Skeletal muscle satellite cell (primary cell): ENCODE measurements at regions not wholly inside any gene's neighbourhood (a gene's known extent, or its start where the extent isn't known, plus 50 kb on each side); places are given as distances from the start of the nearest gene placed in this dataset.

Experiments used
- H3K27me3 ChIP-seq: 2 replicates; pipeline ENCODE4 v1.7.0; 2013; ENCODE audit warnings: low read length; ENCODE audit not compliant: control insufficient read depth, insufficient read depth
- H3K36me3 ChIP-seq: 2 replicates; pipeline ENCODE4 v1.7.0; 2013; ENCODE audit warnings: mild to moderate bottlenecking, control low read depth, low read length; ENCODE audit not compliant: insufficient read depth
- H3K4me1 ChIP-seq: 2 replicates; pipeline ENCODE4 v1.7.0; 2013; ENCODE audit warnings: low read length; ENCODE audit not compliant: control insufficient read depth, insufficient read depth
- H3K4me2 ChIP-seq: 2 replicates; pipeline ENCODE4 v1.7.0; 2013; ENCODE audit warnings: mild to moderate bottlenecking, low read length
- H3K4me3 ChIP-seq: 2 replicates; pipeline ENCODE4 v1.7.0; 2013; ENCODE audit warnings: low read length
- H3K9ac ChIP-seq: 2 replicates; pipeline ENCODE4 v1.7.0; 2013; ENCODE audit warnings: mild to moderate bottlenecking, low read depth, low read length, moderate library complexity
- H3K9me3 ChIP-seq: replicated peaks from 2 replicates; pipeline ENCODE4 v1.7.0; 2013; ENCODE audit warnings: mild to moderate bottlenecking, control low read depth, low read length

- H3K27me3 ChIP-seq = no peaks in the 10 kb centered on the region
- no peaks in the 10 kb centered on the region for H3K36me3 ChIP-seq
- H3K9ac ChIP-seq = no peak overlapping the region
- H3K4me1 ChIP-seq = peaks cover 12% of the 10 kb centered on the region
- no peaks in the 10 kb centered on the region for H3K9me3 ChIP-seq
- H3K4me3 ChIP-seq = no peak overlapping the region
- H3K4me2 ChIP-seq = no peak overlapping the region
Measured at GRCh38 chr6:98687752-98688151, 146.6 kb upstream of the POU3F2 start.

GRCh38 chr6:98695091-98695801 is 139.1 kb upstream of the POU3F2 start:
- Histone ChIP-seq H3K27me3 (no peaks in the 10 kb centered on the region), H3K36me3 (no peaks in the 10 kb centered on the region), H3K4me1 (no peaks in the 10 kb centered on the region), H3K4me3 (no peak overlapping the region), H3K9me3 (no peaks in the 10 kb centered on the region), H3K4me2 (no peak overlapping the region), H3K9ac (no peak overlapping the region)

- Histone ChIP-seq H3K9me3 (no peaks in the 10 kb centered on the region), H3K4me1 (no peaks in the 10 kb centered on the region), H3K9ac (no peak overlapping the region), H3K4me3 (no peak overlapping the region), H3K36me3 (no peaks in the 10 kb centered on the region), H3K4me2 (no peak overlapping the region), H3K27me3 (peaks cover 5% of the 10 kb centered on the region)
Measured at GRCh38 chr6:98711380-98711779, 123.0 kb upstream of the POU3F2 start.

GRCh38 chr6:98716341-98716740 is 118.0 kb upstream of the POU3F2 start:
- Histone ChIP-seq H3K9me3 (no peaks in the 10 kb centered on the region), H3K36me3 (no peaks in the 10 kb centered on the region), H3K4me2 (no peak overlapping the region), H3K27me3 (no peaks in the 10 kb centered on the region), H3K4me3 (no peak overlapping the region), H3K4me1 (no peaks in the 10 kb centered on the region), H3K9ac (no peak overlapping the region)

GRCh38 chr6:98717322-98717877 is 117.0 kb upstream of the POU3F2 start:
- H3K4me3 ChIP-seq = no peak overlapping the region
- no peaks in the 10 kb centered on the region for H3K27me3 ChIP-seq
- H3K4me1 ChIP-seq = no peaks in the 10 kb centered on the region
- H3K36me3 ChIP-seq = no peaks in the 10 kb centered on the region
- no peaks in the 10 kb centered on the region for H3K9me3 ChIP-seq
- no peak overlapping the region for H3K4me2 ChIP-seq
- H3K9ac ChIP-seq = no peak overlapping the region

GRCh38 chr6:98717988-98718387 is 116.4 kb upstream of the POU3F2 start:
- no peaks in the 10 kb centered on the region for H3K4me1 ChIP-seq
- H3K4me3 ChIP-seq = no peak overlapping the region
- H3K36me3 ChIP-seq = no peaks in the 10 kb centered on the region
- H3K27me3 ChIP-seq = no peaks in the 10 kb centered on the region
- H3K9me3 ChIP-seq = no peaks in the 10 kb centered on the region
- H3K4me2 ChIP-seq = no peak overlapping the region
- H3K9ac ChIP-seq = no peak overlapping the region

- no peaks in the 10 kb centered on the region for H3K9me3 ChIP-seq
Measured at GRCh38 chr6:98724537-98724936, 109.8 kb upstream of the POU3F2 start.

GRCh38 chr6:98747273-98747672 is 87.1 kb upstream of the POU3F2 start:
- Histone ChIP-seq H3K9ac (no peak overlapping the region), H3K9me3 (no peaks in the 10 kb centered on the region), H3K4me3 (no peak overlapping the region), H3K4me2 (no peak overlapping the region), H3K36me3 (no peaks in the 10 kb centered on the region), H3K27me3 (no peaks in the 10 kb centered on the region), H3K4me1 (no peaks in the 10 kb centered on the region)

More at GRCh38 chr6:98724537-98724936, 109.8 kb upstream of the POU3F2 start:
- no peak overlapping the region for H3K4me2 ChIP-seq
- no peak overlapping the region for H3K4me3 ChIP-seq
- no peaks in the 10 kb centered on the region for H3K4me1 ChIP-seq
- H3K36me3 ChIP-seq = no peaks in the 10 kb centered on the region
- H3K9ac ChIP-seq = no peak overlapping the region
- no peaks in the 10 kb centered on the region for H3K27me3 ChIP-seq

- H3K27me3 ChIP-seq = no peaks in the 10 kb centered on the region
- H3K4me3 ChIP-seq = no peak overlapping the region
- H3K9me3 ChIP-seq = no peaks in the 10 kb centered on the region
- no peak overlapping the region for H3K4me2 ChIP-seq
- H3K9ac ChIP-seq = no peak overlapping the region
- no peaks in the 10 kb centered on the region for H3K4me1 ChIP-seq
- no peaks in the 10 kb centered on the region for H3K36me3 ChIP-seq
Measured at GRCh38 chr6:98747960-98748359, 86.4 kb upstream of the POU3F2 start.

- no peaks in the 10 kb centered on the region for H3K4me1 ChIP-seq
- H3K4me3 ChIP-seq = no peak overlapping the region
- no peak overlapping the region for H3K4me2 ChIP-seq
- H3K9ac ChIP-seq = no peak overlapping the region
- H3K9me3 ChIP-seq = no peaks in the 10 kb centered on the region
- H3K36me3 ChIP-seq = no peaks in the 10 kb centered on the region
- no peaks in the 10 kb centered on the region for H3K27me3 ChIP-seq
Measured at GRCh38 chr6:98759459-98759858, 74.9 kb upstream of the POU3F2 start.

- Histone ChIP-seq H3K36me3 (no peaks in the 10 kb centered on the region), H3K4me3 (no peak overlapping the region), H3K9me3 (no peaks in the 10 kb centered on the region), H3K27me3 (peaks cover 3% of the 10 kb centered on the region), H3K4me2 (peak overlapping the region; percentile 15), H3K9ac (no peak overlapping the region), H3K4me1 (no peaks in the 10 kb centered on the region)
Measured at GRCh38 chr6:98764373-98764911, 69.9 kb upstream of the POU3F2 start.

- no peak overlapping the region for H3K9ac ChIP-seq
- H3K36me3 ChIP-seq = no peaks in the 10 kb centered on the region
Measured at GRCh38 chr6:98769546-98769945, 64.8 kb upstream of the POU3F2 start.

More at GRCh38 chr6:98769546-98769945, 64.8 kb upstream of the POU3F2 start:
- H3K4me1 ChIP-seq = no peaks in the 10 kb centered on the region
- no peaks in the 10 kb centered on the region for H3K9me3 ChIP-seq
- H3K4me2 ChIP-seq = no peak overlapping the region
- peaks cover 9% of the 10 kb centered on the region for H3K27me3 ChIP-seq
- H3K4me3 ChIP-seq = no peak overlapping the region
